Breast epithelium (tissue), 3 donors: ENCODE measurements at regions not wholly inside any gene's neighbourhood (a gene's known extent, or its start where the extent isn't known, plus 50 kb on each side); places are given as distances from the start of the nearest gene placed in this dataset.

Source experiments
- POLR2A ChIP-seq: fragments of 450-650 bp; IDR thresholded peaks from one replicate; pipeline ENCODE4 v1.6.1; 2016; ENCODE audit warnings: antibody characterized with exemption, mild to moderate bottlenecking, moderate library complexity
- POLR2AphosphoS5 ChIP-seq, 3 donors: sonication (generic); formaldehyde crosslinking; IDR thresholded peaks; one replicate each; pipeline ENCODE4 v1.6.1; 2017; ENCODE audit warnings: antibody characterized with exemption in 3 of 3
- TF ChIP-seq, protein P1 (sequence below), 3 donors: fragments of 450-650 bp; IDR thresholded peaks; one replicate each; pipeline ENCODE4 v1.5.1; 2016 to 2017; ENCODE audit warnings: antibody characterized with exemption in 3 of 3, mild to moderate bottlenecking in 3 of 3, moderate library complexity in 3 of 3

DNA sequence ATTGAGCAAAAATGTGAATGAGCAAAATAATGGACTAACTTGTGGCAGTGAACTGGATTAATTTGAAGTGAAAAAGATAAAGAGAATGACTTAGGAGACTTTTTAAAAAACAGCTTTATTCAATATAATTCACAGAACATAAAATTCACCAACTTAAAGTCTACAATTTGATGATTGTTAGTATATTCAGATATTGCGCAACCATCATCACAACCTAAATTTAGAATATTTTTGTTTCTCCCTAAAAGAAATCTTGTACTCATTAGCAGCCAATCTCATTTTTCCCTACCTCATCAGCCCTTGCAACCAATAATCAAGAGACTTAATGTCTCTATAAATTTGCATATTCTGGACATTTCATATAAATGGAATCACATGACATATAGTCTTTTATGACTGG lies 496.5 kb downstream of the IGSF11 start:
- TF ChIP-seq, protein P1, sequence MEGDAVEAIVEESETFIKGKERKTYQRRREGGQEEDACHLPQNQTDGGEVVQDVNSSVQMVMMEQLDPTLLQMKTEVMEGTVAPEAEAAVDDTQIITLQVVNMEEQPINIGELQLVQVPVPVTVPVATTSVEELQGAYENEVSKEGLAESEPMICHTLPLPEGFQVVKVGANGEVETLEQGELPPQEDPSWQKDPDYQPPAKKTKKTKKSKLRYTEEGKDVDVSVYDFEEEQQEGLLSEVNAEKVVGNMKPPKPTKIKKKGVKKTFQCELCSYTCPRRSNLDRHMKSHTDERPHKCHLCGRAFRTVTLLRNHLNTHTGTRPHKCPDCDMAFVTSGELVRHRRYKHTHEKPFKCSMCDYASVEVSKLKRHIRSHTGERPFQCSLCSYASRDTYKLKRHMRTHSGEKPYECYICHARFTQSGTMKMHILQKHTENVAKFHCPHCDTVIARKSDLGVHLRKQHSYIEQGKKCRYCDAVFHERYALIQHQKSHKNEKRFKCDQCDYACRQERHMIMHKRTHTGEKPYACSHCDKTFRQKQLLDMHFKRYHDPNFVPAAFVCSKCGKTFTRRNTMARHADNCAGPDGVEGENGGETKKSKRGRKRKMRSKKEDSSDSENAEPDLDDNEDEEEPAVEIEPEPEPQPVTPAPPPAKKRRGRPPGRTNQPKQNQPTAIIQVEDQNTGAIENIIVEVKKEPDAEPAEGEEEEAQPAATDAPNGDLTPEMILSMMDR (IDR thresholded peaks at IDR 0.05): no peak
- TF ChIP-seq POLR2AphosphoS5 (IDR thresholded peaks at IDR 0.05): no peak
- no peak for TF ChIP-seq POLR2A
